ENCODE measurements at regions not wholly inside any gene's neighbourhood (a gene's known extent, or its start where the extent isn't known, plus 50 kb on each side); places are given as distances from the start of the nearest gene placed in this dataset.
"Not testable (repeated sequence)": the region's sequence is repeated elsewhere in the genome, so short reads cannot be mapped to it uniquely, and the experiment has no call there.

- Histone ChIP-seq H3K9ac (ENCODE audit: low read depth in 1 of 2, low read length in 2 of 2) (no peak overlapping the region), H3K36me3 (ENCODE audit: control insufficient read depth in 2 of 2, insufficient read depth in 2 of 2, low read length in 2 of 2) (no peaks in the 10 kb centered on the region), H3K27ac (ENCODE audit: low read depth in 2 of 2, low read length in 2 of 2) (no peak overlapping the region)
Measured at GRCh38 chr2:224106794-224107193, 67.7 kb upstream of the SERPINE2 start.

GRCh38 chr2:224104668-224105386 lies 65.7 kb upstream of the SERPINE2 start:
- Histone ChIP-seq H3K36me3 (ENCODE audit: control insufficient read depth in 2 of 2, insufficient read depth in 2 of 2, low read length in 2 of 2) (no peaks in the 10 kb centered on the region), H3K27ac (ENCODE audit: low read depth in 2 of 2, low read length in 2 of 2) (no peak overlapping the region), H3K9me3 (ENCODE audit: control insufficient read depth in 2 of 2, low read length in 2 of 2) (no peaks in the 10 kb centered on the region), H3K27me3 (ENCODE audit: control insufficient read depth in 2 of 2, insufficient read depth in 2 of 2, low read length in 2 of 2) (no peaks in the 10 kb centered on the region), H3K4me3 (ENCODE audit: low read length in 2 of 2) (no peak overlapping the region), H3K4me1 (ENCODE audit: control insufficient read depth in 2 of 2, insufficient read depth in 2 of 2, low read length in 2 of 2) (no peaks in the 10 kb centered on the region), H3K9ac (ENCODE audit: low read depth in 1 of 2, low read length in 2 of 2) (no peak overlapping the region)

More at GRCh38 chr2:224106794-224107193, 67.7 kb upstream of the SERPINE2 start:
- Histone ChIP-seq H3K9me3 (ENCODE audit: control insufficient read depth in 2 of 2, low read length in 2 of 2) (no peaks in the 10 kb centered on the region), H3K4me3 (ENCODE audit: low read length in 2 of 2) (no peak overlapping the region), H3K4me1 (ENCODE audit: control insufficient read depth in 2 of 2, insufficient read depth in 2 of 2, low read length in 2 of 2) (no peaks in the 10 kb centered on the region), H3K27me3 (ENCODE audit: control insufficient read depth in 2 of 2, insufficient read depth in 2 of 2, low read length in 2 of 2) (no peaks in the 10 kb centered on the region)

GRCh38 chr2:224103651-224104050 lies 64.6 kb upstream of the SERPINE2 start:
- H3K36me3 ChIP-seq (ENCODE audit: control insufficient read depth in 2 of 2, insufficient read depth in 2 of 2, low read length in 2 of 2) = no peaks in the 10 kb centered on the region
- H3K4me3 ChIP-seq (ENCODE audit: low read length in 2 of 2) = no peak overlapping the region
- H3K9ac ChIP-seq (ENCODE audit: low read depth in 1 of 2, low read length in 2 of 2) = no peak overlapping the region
- H3K9me3 ChIP-seq (ENCODE audit: control insufficient read depth in 2 of 2, low read length in 2 of 2) = no peaks in the 10 kb centered on the region
- no peak overlapping the region for H3K27ac ChIP-seq (ENCODE audit: low read depth in 2 of 2, low read length in 2 of 2)
- no peaks in the 10 kb centered on the region for H3K4me1 ChIP-seq (ENCODE audit: control insufficient read depth in 2 of 2, insufficient read depth in 2 of 2, low read length in 2 of 2)
- no peaks in the 10 kb centered on the region for H3K27me3 ChIP-seq (ENCODE audit: control insufficient read depth in 2 of 2, insufficient read depth in 2 of 2, low read length in 2 of 2)

- Histone ChIP-seq H3K4me3 (ENCODE audit: low read length in 2 of 2) (no peak overlapping the region), H3K36me3 (ENCODE audit: control insufficient read depth in 2 of 2, insufficient read depth in 2 of 2, low read length in 2 of 2) (no peaks in the 10 kb centered on the region), H3K9ac (ENCODE audit: low read depth in 1 of 2, low read length in 2 of 2) (no peak overlapping the region), H3K9me3 (ENCODE audit: control insufficient read depth in 2 of 2, low read length in 2 of 2) (no peaks in the 10 kb centered on the region), H3K4me1 (ENCODE audit: control insufficient read depth in 2 of 2, insufficient read depth in 2 of 2, low read length in 2 of 2) (no peaks in the 10 kb centered on the region), H3K27me3 (ENCODE audit: control insufficient read depth in 2 of 2, insufficient read depth in 2 of 2, low read length in 2 of 2) (no peaks in the 10 kb centered on the region), H3K27ac (ENCODE audit: low read depth in 2 of 2, low read length in 2 of 2) (no peak overlapping the region)
Measured at GRCh38 chr2:224102991-224103390, 63.9 kb upstream of the SERPINE2 start.

GRCh38 chr2:224101820-224102630 lies 62.9 kb upstream of the SERPINE2 start:
- no peak overlapping the region for H3K27ac ChIP-seq (ENCODE audit: low read depth in 2 of 2, low read length in 2 of 2)
- H3K4me1 ChIP-seq (ENCODE audit: control insufficient read depth in 2 of 2, insufficient read depth in 2 of 2, low read length in 2 of 2) = no peaks in the 10 kb centered on the region
- H3K36me3 ChIP-seq (ENCODE audit: control insufficient read depth in 2 of 2, insufficient read depth in 2 of 2, low read length in 2 of 2) = no peaks in the 10 kb centered on the region
- peaks cover 0 to 2% of the 10 kb centered on the region in 2 donors for H3K27me3 ChIP-seq (ENCODE audit: control insufficient read depth in 2 of 2, insufficient read depth in 2 of 2, low read length in 2 of 2)
- no peaks in the 10 kb centered on the region for H3K9me3 ChIP-seq (ENCODE audit: control insufficient read depth in 2 of 2, low read length in 2 of 2)
- H3K4me3 ChIP-seq (ENCODE audit: low read length in 2 of 2) = no peak overlapping the region
- no peak overlapping the region for H3K9ac ChIP-seq (ENCODE audit: low read depth in 1 of 2, low read length in 2 of 2)

- Histone ChIP-seq H3K9ac (ENCODE audit: low read depth in 1 of 2, low read length in 2 of 2) (no peak overlapping the region), H3K4me1 (ENCODE audit: control insufficient read depth in 2 of 2, insufficient read depth in 2 of 2, low read length in 2 of 2) (no peaks in the 10 kb centered on the region), H3K4me3 (ENCODE audit: low read length in 2 of 2) (no peak overlapping the region), H3K9me3 (ENCODE audit: control insufficient read depth in 2 of 2, low read length in 2 of 2) (no peaks in the 10 kb centered on the region), H3K27ac (ENCODE audit: low read depth in 2 of 2, low read length in 2 of 2) (no peak overlapping the region), H3K27me3 (ENCODE audit: control insufficient read depth in 2 of 2, insufficient read depth in 2 of 2, low read length in 2 of 2) (peaks cover 0 to 2% of the 10 kb centered on the region in 2 donors), H3K36me3 (ENCODE audit: control insufficient read depth in 2 of 2, insufficient read depth in 2 of 2, low read length in 2 of 2) (no peaks in the 10 kb centered on the region)
Measured at GRCh38 chr2:224099861-224100643, 61.0 kb upstream of the SERPINE2 start.

- Histone ChIP-seq H3K36me3 (ENCODE audit: control insufficient read depth in 2 of 2, insufficient read depth in 2 of 2, low read length in 2 of 2) (no peaks in the 10 kb centered on the region), H3K9ac (ENCODE audit: low read depth in 1 of 2, low read length in 2 of 2) (no peak overlapping the region), H3K27me3 (ENCODE audit: control insufficient read depth in 2 of 2, insufficient read depth in 2 of 2, low read length in 2 of 2) (peaks cover 0 to 2% of the 10 kb centered on the region in 2 donors), H3K9me3 (ENCODE audit: control insufficient read depth in 2 of 2, low read length in 2 of 2) (no peaks in the 10 kb centered on the region), H3K4me1 (ENCODE audit: control insufficient read depth in 2 of 2, insufficient read depth in 2 of 2, low read length in 2 of 2) (no peaks in the 10 kb centered on the region), H3K27ac (ENCODE audit: low read depth in 2 of 2, low read length in 2 of 2) (no peak overlapping the region), H3K4me3 (ENCODE audit: low read length in 2 of 2) (no peak overlapping the region)
Measured at GRCh38 chr2:224098481-224099230, 59.6 kb upstream of the SERPINE2 start.

- Histone ChIP-seq H3K36me3 (ENCODE audit: control insufficient read depth in 2 of 2, insufficient read depth in 2 of 2, low read length in 2 of 2) (no peaks in the 10 kb centered on the region), H3K27me3 (ENCODE audit: control insufficient read depth in 2 of 2, insufficient read depth in 2 of 2, low read length in 2 of 2) (peaks cover 0 to 2% of the 10 kb centered on the region in 2 donors), H3K4me1 (ENCODE audit: control insufficient read depth in 2 of 2, insufficient read depth in 2 of 2, low read length in 2 of 2) (no peaks in the 10 kb centered on the region), H3K9me3 (ENCODE audit: control insufficient read depth in 2 of 2, low read length in 2 of 2) (no peaks in the 10 kb centered on the region), H3K27ac (ENCODE audit: low read depth in 2 of 2, low read length in 2 of 2) (no peak overlapping the region), H3K4me3 (ENCODE audit: low read length in 2 of 2) (no peak overlapping the region), H3K9ac (ENCODE audit: low read depth in 1 of 2, low read length in 2 of 2) (no peak overlapping the region)
Measured at GRCh38 chr2:224094413-224094812, 55.3 kb upstream of the SERPINE2 start.

- H3K27ac ChIP-seq (ENCODE audit: low read depth in 2 of 2, low read length in 2 of 2); H3K27me3 ChIP-seq (ENCODE audit: control insufficient read depth in 2 of 2, insufficient read depth in 2 of 2, low read length in 2 of 2); H3K9ac ChIP-seq (ENCODE audit: low read depth in 1 of 2, low read length in 2 of 2); H3K36me3 ChIP-seq (ENCODE audit: control insufficient read depth in 2 of 2, insufficient read depth in 2 of 2, low read length in 2 of 2); H3K4me1 ChIP-seq (ENCODE audit: control insufficient read depth in 2 of 2, insufficient read depth in 2 of 2, low read length in 2 of 2); H3K4me3 ChIP-seq (ENCODE audit: low read length in 2 of 2); H3K9me3 ChIP-seq (ENCODE audit: control insufficient read depth in 2 of 2, low read length in 2 of 2): not testable (repeated sequence)
Measured at GRCh38 chr2:224091671-224092070, 52.6 kb upstream of the SERPINE2 start.
